ENCODE measurements at regions not wholly inside any gene's neighbourhood (a gene's known extent, or its start where the extent isn't known, plus 50 kb on each side); places are given as distances from the start of the nearest gene placed in this dataset.

DNA sequence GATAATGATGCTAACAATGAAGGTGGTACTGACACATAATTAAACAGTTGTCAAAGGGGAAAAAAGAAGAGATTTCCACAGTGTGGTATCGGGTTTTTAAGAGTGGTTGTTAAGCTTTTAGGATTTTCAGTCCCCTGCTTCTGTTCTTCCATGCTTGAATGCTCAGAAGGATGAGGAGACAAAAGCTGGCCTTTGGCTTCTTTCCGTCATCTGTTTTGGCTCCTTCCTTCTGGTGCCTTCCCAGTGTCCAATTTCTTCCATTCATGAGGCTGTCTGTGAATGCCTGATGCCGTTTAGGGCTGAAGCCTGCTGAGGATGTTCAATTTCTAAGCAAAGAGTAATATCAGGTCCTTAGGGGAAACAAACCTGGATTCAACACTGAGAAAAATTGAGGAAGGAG, 179.6 kb upstream of the GLRA1 start:
- Histone ChIP-seq H3K4me2 (ENCODE audit: control insufficient read depth, insufficient read depth) (no peak overlapping the region), H3K9me3 (replicated peaks; ENCODE audit: control insufficient read depth, insufficient read depth, low read length) (no peaks in the 10 kb centered on the region; the same call in 2 of the 3 replicates), H3K4me3 (no peak overlapping the region), H2AFZ (ENCODE audit: control insufficient read depth, low read depth, low read length) (no peak overlapping the region), H3K36me3 (ENCODE audit: control insufficient read depth in 2 of 2, insufficient read depth in 2 of 2, low read length in 1 of 2) (no peaks in the 10 kb centered on the region), H3K27ac (ENCODE audit: control insufficient read depth, insufficient read depth) (no peak overlapping the region), H3K4me1 (ENCODE audit: control insufficient read depth, insufficient read depth, low read length) (no peaks in the 10 kb centered on the region), H3K27me3 (replicated peaks in 1 of 2; ENCODE audit: control insufficient read depth in 2 of 2, insufficient read depth in 2 of 2, low read length in 1 of 2) (no peaks in the 10 kb centered on the region), H4K20me1 (ENCODE audit: control insufficient read depth, insufficient read depth) (no peaks in the 10 kb centered on the region), H3K79me2 (ENCODE audit: control insufficient read depth, insufficient read depth, low read length) (no peaks in the 10 kb centered on the region), H3K9ac (ENCODE audit: control insufficient read depth, insufficient read depth, low read length) (no peak overlapping the region)
- DNase-seq (ENCODE audit: low read depth, low spot score): no peak
- BruUV-seq (replicated peaks): no TSS peak
- intact Hi-C loops (cut with micrococcal nuclease; ENCODE audit: unreplicated experiment) (no loop called here), in situ Hi-C loops (cut with MboI) (no loop called here)
- no peak for FAIRE-seq
- WGBS (ENCODE audit: insufficient coverage, insufficient replicate concordance, low lambda C conversion rate, missing lambda C conversion rate): 26% methylated on average over 3 of the region's 3 CpGs
- SMC1A ChIA-PET (ENCODE audit: uncharacterized antibody, unreplicated experiment): interaction anchor here (0.5 to 1.4 kb wide), 4 partner anchors 8 to 278 kb away, joined by 3 read pairs; no protein-coding TSS in a partner anchor
- ATAC-seq: no peak
- CTCF ChIA-PET: no interaction called here
- POLR2A ChIA-PET: no interaction called here
- RAD21 ChIA-PET (ENCODE audit: unreplicated experiment): no interaction called here
- TF ChIP-seq FOXM1 (IDR thresholded peaks at IDR 0.05; ENCODE audit: low read depth, low read length) (no peak), EZH2 (IDR thresholded peaks at IDR 0.05; ENCODE audit: borderline replicate concordance, control insufficient read depth, low read depth, low read length) (no peak), HDAC6 (IDR thresholded peaks at IDR 0.05; ENCODE audit: unreplicated experiment) (no peak), TBL1XR1 (IDR thresholded peaks at IDR 0.05; ENCODE audit: low read depth, low read length) (no peak), MEF2A (IDR thresholded peaks at IDR 0.05; ENCODE audit: insufficient read depth, low read depth, low read length) (no peak), SRF (IDR thresholded peaks at IDR 0.05; ENCODE audit: low read depth in 2 of 2, low read length in 2 of 2) (no peak), SMAD1 (IDR thresholded peaks at IDR 0.05; ENCODE audit: low read depth, partially characterized antibody) (no peak), MEF2B (IDR thresholded peaks at IDR 0.05; ENCODE audit: partially characterized antibody, poor library complexity, severe bottlenecking) (no peak), TARDBP (IDR thresholded peaks at IDR 0.05; ENCODE audit: borderline replicate concordance) (no peak), PML (IDR thresholded peaks at IDR 0.05; ENCODE audit: low read length) (no peak)
- TF ChIP-seq, protein P1, sequence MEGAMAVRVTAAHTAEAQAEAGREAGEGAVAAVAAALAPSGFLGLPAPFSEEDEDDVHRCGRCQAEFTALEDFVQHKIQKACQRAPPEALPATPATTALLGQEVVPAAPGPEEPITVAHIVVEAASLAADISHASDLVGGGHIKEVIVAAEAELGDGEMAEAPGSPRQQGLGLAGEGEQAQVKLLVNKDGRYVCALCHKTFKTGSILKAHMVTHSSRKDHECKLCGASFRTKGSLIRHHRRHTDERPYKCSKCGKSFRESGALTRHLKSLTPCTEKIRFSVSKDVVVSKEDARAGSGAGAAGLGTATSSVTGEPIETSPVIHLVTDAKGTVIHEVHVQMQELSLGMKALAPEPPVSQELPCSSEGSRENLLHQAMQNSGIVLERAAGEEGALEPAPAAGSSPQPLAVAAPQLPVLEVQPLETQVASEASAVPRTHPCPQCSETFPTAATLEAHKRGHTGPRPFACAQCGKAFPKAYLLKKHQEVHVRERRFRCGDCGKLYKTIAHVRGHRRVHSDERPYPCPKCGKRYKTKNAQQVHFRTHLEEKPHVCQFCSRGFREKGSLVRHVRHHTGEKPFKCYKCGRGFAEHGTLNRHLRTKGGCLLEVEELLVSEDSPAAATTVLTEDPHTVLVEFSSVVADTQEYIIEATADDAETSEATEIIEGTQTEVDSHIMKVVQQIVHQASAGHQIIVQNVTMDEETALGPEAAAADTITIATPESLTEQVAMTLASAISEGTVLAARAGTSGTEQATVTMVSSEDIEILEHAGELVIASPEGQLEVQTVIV (IDR thresholded peaks at IDR 0.05; ENCODE audit: borderline replicate concordance, partially characterized antibody): no peak
- TF ChIP-seq, protein P2, sequence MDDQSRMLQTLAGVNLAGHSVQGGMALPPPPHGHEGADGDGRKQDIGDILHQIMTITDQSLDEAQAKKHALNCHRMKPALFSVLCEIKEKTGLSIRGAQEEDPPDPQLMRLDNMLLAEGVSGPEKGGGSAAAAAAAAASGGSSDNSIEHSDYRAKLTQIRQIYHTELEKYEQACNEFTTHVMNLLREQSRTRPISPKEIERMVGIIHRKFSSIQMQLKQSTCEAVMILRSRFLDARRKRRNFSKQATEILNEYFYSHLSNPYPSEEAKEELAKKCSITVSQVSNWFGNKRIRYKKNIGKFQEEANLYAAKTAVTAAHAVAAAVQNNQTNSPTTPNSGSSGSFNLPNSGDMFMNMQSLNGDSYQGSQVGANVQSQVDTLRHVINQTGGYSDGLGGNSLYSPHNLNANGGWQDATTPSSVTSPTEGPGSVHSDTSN (IDR thresholded peaks at IDR 0.05; ENCODE audit: insufficient replicate concordance, low read depth, low read length): no peak
- TF ChIP-seq, protein P3, sequence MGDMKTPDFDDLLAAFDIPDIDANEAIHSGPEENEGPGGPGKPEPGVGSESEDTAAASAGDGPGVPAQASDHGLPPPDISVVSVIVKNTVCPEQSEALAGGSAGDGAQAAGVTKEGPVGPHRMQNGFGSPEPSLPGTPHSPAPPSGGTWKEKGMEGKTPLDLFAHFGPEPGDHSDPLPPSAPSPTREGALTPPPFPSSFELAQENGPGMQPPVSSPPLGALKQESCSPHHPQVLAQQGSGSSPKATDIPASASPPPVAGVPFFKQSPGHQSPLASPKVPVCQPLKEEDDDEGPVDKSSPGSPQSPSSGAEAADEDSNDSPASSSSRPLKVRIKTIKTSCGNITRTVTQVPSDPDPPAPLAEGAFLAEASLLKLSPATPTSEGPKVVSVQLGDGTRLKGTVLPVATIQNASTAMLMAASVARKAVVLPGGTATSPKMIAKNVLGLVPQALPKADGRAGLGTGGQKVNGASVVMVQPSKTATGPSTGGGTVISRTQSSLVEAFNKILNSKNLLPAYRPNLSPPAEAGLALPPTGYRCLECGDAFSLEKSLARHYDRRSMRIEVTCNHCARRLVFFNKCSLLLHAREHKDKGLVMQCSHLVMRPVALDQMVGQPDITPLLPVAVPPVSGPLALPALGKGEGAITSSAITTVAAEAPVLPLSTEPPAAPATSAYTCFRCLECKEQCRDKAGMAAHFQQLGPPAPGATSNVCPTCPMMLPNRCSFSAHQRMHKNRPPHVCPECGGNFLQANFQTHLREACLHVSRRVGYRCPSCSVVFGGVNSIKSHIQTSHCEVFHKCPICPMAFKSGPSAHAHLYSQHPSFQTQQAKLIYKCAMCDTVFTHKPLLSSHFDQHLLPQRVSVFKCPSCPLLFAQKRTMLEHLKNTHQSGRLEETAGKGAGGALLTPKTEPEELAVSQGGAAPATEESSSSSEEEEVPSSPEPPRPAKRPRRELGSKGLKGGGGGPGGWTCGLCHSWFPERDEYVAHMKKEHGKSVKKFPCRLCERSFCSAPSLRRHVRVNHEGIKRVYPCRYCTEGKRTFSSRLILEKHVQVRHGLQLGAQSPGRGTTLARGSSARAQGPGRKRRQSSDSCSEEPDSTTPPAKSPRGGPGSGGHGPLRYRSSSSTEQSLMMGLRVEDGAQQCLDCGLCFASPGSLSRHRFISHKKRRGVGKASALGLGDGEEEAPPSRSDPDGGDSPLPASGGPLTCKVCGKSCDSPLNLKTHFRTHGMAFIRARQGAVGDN (IDR thresholded peaks at IDR 0.05): no peak
- TF ChIP-seq, protein P4, sequence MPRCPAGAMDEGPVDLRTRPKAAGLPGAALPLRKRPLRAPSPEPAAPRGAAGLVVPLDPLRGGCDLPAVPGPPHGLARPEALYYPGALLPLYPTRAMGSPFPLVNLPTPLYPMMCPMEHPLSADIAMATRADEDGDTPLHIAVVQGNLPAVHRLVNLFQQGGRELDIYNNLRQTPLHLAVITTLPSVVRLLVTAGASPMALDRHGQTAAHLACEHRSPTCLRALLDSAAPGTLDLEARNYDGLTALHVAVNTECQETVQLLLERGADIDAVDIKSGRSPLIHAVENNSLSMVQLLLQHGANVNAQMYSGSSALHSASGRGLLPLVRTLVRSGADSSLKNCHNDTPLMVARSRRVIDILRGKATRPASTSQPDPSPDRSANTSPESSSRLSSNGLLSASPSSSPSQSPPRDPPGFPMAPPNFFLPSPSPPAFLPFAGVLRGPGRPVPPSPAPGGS (IDR thresholded peaks at IDR 0.05; ENCODE audit: borderline replicate concordance, insufficient read depth, low read depth, low read length, poor library complexity, severe bottlenecking): no peak
